GM12864 (cell line): ENCODE measurements at regions not wholly inside any gene's neighbourhood (a gene's known extent, or its start where the extent isn't known, plus 50 kb on each side); places are given as distances from the start of the nearest gene placed in this dataset.

ENCODE experiments used
- DNase-seq: peaks from one replicate; pipeline ENCODE4 v3.0.0-alpha.2; 2011; ENCODE audit warnings: low read depth
- H3K4me3 ChIP-seq: 2 replicates; pipeline ENCODE4 v1.5.1; 2011; ENCODE audit warnings: mild to moderate bottlenecking, low read depth, low read length, control low read depth
- TF ChIP-seq, protein P1 (sequence below): IDR thresholded peaks from 2 replicates; pipeline ENCODE4 v1.5.1; 2011; ENCODE audit warnings: low read depth, mild to moderate bottlenecking, moderate library complexity, low read length, control low read depth, inconsistent platforms; ENCODE audit errors: missing control alignments

DNA sequence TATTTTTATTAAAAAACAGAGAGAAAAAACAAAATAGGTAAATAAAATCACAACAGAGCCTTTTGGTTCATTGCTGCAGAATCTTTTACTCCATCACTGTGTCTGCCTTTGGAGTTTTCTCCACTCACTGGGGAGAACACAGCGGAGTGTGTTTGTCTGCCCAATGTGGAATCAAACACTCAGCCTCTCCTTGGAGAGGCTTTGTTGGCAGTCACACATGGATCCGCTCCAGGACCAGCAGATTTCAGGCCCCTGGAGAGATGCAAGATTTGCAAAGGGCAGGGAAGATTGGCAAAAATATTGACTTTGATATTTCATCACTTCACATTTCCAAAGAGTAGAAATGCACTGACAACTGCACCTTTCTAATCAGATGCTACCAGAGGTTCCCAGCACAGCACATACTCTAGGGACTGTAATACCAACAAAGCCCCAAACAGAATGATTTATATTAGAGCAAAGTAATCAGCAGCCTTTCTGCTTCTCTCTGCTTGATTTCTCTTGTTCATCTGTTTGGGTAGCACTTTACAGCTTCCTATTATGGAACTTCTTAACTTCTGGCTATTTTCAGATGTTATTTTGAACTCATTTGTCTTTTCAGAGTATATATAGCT lies 1898.8 kb upstream of the PIK3C3 start:
- H3K4me3 ChIP-seq = no peak overlapping the region
- TF ChIP-seq, protein P1, sequence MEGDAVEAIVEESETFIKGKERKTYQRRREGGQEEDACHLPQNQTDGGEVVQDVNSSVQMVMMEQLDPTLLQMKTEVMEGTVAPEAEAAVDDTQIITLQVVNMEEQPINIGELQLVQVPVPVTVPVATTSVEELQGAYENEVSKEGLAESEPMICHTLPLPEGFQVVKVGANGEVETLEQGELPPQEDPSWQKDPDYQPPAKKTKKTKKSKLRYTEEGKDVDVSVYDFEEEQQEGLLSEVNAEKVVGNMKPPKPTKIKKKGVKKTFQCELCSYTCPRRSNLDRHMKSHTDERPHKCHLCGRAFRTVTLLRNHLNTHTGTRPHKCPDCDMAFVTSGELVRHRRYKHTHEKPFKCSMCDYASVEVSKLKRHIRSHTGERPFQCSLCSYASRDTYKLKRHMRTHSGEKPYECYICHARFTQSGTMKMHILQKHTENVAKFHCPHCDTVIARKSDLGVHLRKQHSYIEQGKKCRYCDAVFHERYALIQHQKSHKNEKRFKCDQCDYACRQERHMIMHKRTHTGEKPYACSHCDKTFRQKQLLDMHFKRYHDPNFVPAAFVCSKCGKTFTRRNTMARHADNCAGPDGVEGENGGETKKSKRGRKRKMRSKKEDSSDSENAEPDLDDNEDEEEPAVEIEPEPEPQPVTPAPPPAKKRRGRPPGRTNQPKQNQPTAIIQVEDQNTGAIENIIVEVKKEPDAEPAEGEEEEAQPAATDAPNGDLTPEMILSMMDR = no peak
- no peak for DNase-seq

DNA sequence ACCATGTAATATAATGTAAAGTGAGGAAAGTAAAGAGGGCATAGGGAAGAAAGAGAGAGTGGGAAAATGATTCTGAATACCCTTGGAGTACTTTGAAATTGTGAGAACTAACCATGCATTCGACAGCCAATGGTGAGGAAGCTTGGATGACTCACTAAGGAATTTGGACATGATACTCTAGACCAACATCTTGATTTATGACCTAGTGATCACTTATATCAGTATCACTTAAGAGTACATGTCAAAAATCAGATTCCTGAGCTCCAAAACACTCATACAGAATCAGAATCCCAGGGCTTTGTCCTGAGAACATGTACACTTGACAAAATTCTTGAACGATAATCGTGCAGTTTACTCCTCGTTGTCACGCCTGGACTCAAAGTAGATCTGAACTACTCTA lies 1899.8 kb upstream of the PIK3C3 start:
- no peak for DNase-seq
- no peak overlapping the region for H3K4me3 ChIP-seq
- TF ChIP-seq, protein P1 = no peak

DNA sequence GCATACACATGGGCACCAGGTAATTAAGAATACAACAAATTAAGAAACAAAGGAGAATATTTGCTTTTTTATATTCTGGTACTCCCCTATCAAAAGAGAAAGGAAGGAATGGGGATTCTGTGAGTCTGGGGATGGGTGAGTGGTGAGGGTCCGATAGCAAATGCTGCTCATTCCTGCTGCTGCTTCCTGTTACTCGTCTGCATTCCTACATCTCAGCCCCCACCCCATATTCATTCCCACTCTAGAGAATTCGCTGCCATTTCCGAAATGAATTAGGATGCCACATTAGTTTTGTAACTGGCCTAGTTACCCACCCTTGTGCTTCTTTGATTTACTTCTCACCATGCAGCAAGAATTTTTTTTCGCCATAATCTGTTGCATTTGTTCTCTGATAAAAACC lies 1905.3 kb upstream of the PIK3C3 start:
- no peak overlapping the region for H3K4me3 ChIP-seq
- DNase-seq = no peak
- TF ChIP-seq, protein P1 = no peak

DNA sequence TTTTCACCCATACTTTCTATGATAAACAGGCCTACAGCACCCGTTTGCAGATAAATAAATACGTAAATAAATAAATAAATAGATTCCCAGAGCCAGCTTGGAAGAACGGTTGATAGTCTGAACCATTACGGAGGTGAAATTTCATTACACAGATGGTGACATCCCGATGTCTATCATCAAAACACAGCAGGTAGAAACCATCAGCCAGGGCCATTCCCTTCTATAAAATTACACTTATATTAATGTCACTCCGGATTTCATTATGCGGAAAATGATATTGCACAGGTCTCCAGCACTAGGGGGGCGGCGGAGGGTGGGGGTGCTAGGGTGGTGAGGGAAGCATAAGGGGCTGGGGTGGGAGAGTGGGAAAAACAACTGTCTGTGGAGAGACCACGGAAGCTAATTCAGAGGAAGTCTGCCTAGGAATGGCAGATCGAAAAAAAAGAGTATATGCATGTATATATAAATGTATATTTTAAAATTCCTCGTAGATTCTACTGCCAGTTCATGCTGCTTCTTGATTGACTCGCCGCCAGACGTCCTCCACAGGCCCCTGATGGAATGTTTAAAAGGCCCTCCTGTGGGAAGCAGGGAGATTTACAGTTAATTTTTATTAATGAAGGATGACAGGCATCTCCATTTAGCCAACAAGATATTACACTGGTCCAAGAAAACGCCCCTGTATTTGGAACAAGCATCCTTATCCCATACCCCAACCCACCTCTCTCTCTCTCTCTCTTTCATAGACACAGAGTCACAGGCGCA lies 1906.0 kb upstream of the PIK3C3 start:
- DNase-seq = no peak
- no peak overlapping the region for H3K4me3 ChIP-seq
- TF ChIP-seq, protein P1 = no peak

DNA sequence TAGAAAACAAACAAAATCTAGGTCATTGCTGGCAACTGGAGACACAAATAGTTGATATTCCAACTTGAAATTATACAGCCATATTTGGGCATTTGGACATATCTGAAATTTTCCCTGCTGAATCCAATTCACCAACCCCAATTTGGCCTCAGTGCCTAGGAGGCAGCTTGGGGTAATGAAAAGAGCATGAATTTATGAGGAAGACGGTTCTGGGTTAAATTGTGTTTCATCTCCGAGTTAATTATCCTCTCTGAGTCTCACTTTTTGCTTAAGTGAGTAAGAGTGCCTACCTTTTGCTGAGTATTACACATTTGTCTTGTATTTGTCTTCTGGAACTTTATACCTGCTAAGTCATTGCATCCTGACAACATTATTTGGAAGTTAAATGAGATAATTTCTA lies 1906.8 kb upstream of the PIK3C3 start:
- no peak overlapping the region for H3K4me3 ChIP-seq
- no peak for DNase-seq
- TF ChIP-seq, protein P1 = no peak

DNA sequence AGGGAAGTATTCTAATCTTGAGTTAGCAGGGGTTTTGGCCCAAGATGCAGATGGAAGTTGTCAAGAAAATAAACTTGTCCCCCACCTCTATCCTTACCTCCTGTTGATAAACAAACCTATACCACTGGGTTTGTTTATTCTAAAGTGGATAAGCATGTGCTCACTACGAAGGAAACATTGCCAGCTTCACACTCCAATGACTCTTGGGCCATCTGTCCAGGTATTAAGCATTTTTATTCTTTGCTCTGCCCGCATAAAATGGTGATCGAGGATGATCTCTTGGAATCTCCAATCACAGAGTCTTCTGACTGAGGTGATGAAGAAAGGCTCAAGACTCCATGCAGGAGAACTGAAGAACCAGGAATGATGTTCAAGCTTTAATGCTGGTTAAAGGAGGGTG lies 1908.4 kb upstream of the PIK3C3 start:
- DNase-seq = no peak
- no peak overlapping the region for H3K4me3 ChIP-seq

More for the DNA sequence above, 1908.4 kb upstream of the PIK3C3 start:
- TF ChIP-seq, protein P1 = no peak
